AG04450 (cell line): ENCODE measurements at regions not wholly inside any gene's neighbourhood (a gene's known extent, or its start where the extent isn't known, plus 50 kb on each side); places are given as distances from the start of the nearest gene placed in this dataset.

Experiments
- CTCF ChIA-PET: fragments of 300-600, 350-600 bp; formaldehyde crosslinking; extraction: SDS; loops from one replicate; lab custom pipeline; 2022; ENCODE audit warnings: antibody characterized with exemption, inconsistent platforms; lab: Charles Lee
- POLR2A ChIA-PET: fragments of 350-600 bp; formaldehyde crosslinking; extraction: SDS; loops from one replicate; lab custom pipeline; 2021; ENCODE audit warnings: antibody characterized with exemption, inconsistent platforms; lab: Yijun Ruan, JAX
- DNase-seq: peaks from one replicate; pipeline ENCODE4 v3.0.0-alpha.2; 2011; ENCODE audit warnings: low read depth, low spot score
- H3K27ac ChIP-seq: one replicate; pipeline ENCODE4 v1.5.1; 2012; ENCODE audit warnings: low read depth, low read length, control low read depth
- H3K27me3 ChIP-seq: one replicate; pipeline ENCODE4 v1.6.0; 2012; ENCODE audit warnings: low read length; ENCODE audit not compliant: control insufficient read depth, insufficient read depth
- H3K4me3 ChIP-seq: 2 replicates; pipeline ENCODE4 v1.5.1; 2011; ENCODE audit warnings: mild to moderate bottlenecking, low read depth, low read length, control low read depth
- H3K9me3 ChIP-seq: 2 replicates; pipeline ENCODE4 v1.5.1; 2012; ENCODE audit warnings: low read length; ENCODE audit not compliant: control insufficient read depth, insufficient read depth
- CTCF ChIP-seq: IDR thresholded peaks from 2 replicates; pipeline ENCODE4 v1.5.1; 2011; ENCODE audit warnings: low read depth, low read length, control low read depth, inconsistent platforms

- Histone ChIP-seq H3K27me3 (no peaks in the 10 kb centered on the region), H3K4me3 (no peak overlapping the region), H3K9me3 (no peaks in the 10 kb centered on the region), H3K27ac (no peak overlapping the region)
- ChIA-PET POLR2A (no interaction called here), CTCF (no interaction called here)
- no peak for TF ChIP-seq CTCF
- no peak for DNase-seq
Observed at GRCh38 chr5:124683917-124684555, 62.4 kb downstream of the ZNF608 start.

GRCh38 chr5:124679578-124680199, 66.8 kb downstream of the ZNF608 start:
- Histone ChIP-seq H3K9me3 (no peaks in the 10 kb centered on the region), H3K27me3 (no peaks in the 10 kb centered on the region), H3K27ac (no peak overlapping the region), H3K4me3 (no peak overlapping the region)
- no peak for TF ChIP-seq CTCF
- DNase-seq = no peak
- POLR2A ChIA-PET = interaction anchor here (0.7 kb wide), 1 partner anchor 18 kb away, joined by 3 read pairs; no protein-coding TSS in a partner anchor
- CTCF ChIA-PET = interaction anchor here (0.6 to 2.7 kb wide), 2 partner anchors 10 to 30 kb away, joined by 3 to 7 read pairs; no protein-coding TSS in a partner anchor

- no peak for TF ChIP-seq CTCF
- H3K27me3 ChIP-seq = no peaks in the 10 kb centered on the region
- no peak for DNase-seq
- CTCF ChIA-PET = interaction anchor here (2.7 kb wide), 1 partner anchor 9 kb away, joined by 7 read pairs; no protein-coding TSS in a partner anchor
- POLR2A ChIA-PET = no interaction called here
- H3K27ac ChIP-seq = no peak overlapping the region
- H3K9me3 ChIP-seq = no peaks in the 10 kb centered on the region
- H3K4me3 ChIP-seq = no peak overlapping the region
Observed at GRCh38 chr5:124678922-124679519, 67.4 kb downstream of the ZNF608 start.

GRCh38 chr5:124678468-124678867, 68.0 kb downstream of the ZNF608 start:
- no peaks in the 10 kb centered on the region for H3K27me3 ChIP-seq
- H3K9me3 ChIP-seq = no peaks in the 10 kb centered on the region
- no peak overlapping the region for H3K27ac ChIP-seq
- TF ChIP-seq CTCF = no peak
- POLR2A ChIA-PET = no interaction called here
- CTCF ChIA-PET = no interaction called here
- DNase-seq = no peak
- H3K4me3 ChIP-seq = no peak overlapping the region
